HCT116 (cell line): ENCODE measurements at regions not wholly inside any gene's neighbourhood (a gene's known extent, or its start where the extent isn't known, plus 50 kb on each side); places are given as distances from the start of the nearest gene placed in this dataset.

Experiments used
- EZH2phosphoT487 ChIP-seq: fragments of 200-600 bp; IDR thresholded peaks from 2 replicates; pipeline ENCODE4 v1.6.1; 2018; ENCODE audit warnings: antibody characterized with exemption, borderline replicate concordance
- TF ChIP-seq, protein P1 (sequence below), 3 experiments: fragments of 200-600 bp in 1 of 3; sonication (generic) in 1 of 3; IDR thresholded peaks in 2 of 3; conservative IDR thresholded peaks in 1 of 3; 2 replicates each; pipeline ENCODE4 v1.5.1; 2012 to 2017; ENCODE audit warnings: low read depth in 2 of 3, low read length in 2 of 3, antibody characterized with exemption in 1 of 3, borderline replicate concordance in 1 of 3, control low read depth in 1 of 3, mild to moderate bottlenecking in 1 of 3, mixed read lengths in 1 of 3, mixed run types in 1 of 3, moderate library complexity in 1 of 3; ENCODE audit not compliant: insufficient read depth in 1 of 3

DNA sequence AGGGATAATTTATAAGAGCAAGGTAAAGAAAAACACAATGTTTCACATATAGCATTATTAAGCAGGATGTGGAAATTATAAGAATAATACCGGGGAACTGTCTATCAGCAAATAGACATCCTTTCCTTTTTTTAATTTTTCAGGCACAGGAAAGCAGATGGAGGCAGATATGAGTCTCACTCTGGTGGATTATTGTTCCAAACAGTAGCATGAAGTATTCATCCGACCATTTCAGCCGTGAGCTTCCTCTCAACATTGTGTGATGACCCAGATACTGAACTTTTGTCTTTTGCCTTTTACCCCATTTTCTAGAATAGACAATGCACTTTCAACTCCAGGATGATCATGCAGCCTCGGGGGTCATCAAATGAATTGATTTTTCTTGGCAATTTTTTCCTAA lies 599.8 kb downstream of the ADGRL2 start:
- no peak for TF ChIP-seq EZH2phosphoT487
- TF ChIP-seq, protein P1, sequence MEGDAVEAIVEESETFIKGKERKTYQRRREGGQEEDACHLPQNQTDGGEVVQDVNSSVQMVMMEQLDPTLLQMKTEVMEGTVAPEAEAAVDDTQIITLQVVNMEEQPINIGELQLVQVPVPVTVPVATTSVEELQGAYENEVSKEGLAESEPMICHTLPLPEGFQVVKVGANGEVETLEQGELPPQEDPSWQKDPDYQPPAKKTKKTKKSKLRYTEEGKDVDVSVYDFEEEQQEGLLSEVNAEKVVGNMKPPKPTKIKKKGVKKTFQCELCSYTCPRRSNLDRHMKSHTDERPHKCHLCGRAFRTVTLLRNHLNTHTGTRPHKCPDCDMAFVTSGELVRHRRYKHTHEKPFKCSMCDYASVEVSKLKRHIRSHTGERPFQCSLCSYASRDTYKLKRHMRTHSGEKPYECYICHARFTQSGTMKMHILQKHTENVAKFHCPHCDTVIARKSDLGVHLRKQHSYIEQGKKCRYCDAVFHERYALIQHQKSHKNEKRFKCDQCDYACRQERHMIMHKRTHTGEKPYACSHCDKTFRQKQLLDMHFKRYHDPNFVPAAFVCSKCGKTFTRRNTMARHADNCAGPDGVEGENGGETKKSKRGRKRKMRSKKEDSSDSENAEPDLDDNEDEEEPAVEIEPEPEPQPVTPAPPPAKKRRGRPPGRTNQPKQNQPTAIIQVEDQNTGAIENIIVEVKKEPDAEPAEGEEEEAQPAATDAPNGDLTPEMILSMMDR (IDR thresholded peaks at IDR 0.05 in 2 of 3, conservative IDR thresholded peaks at IDR 0.05 in 1 of 3; ENCODE audit: borderline replicate concordance in 1 of 3, insufficient read depth in 1 of 3, low read depth in 2 of 3, low read length in 2 of 3): no peak
